H9 (cell line): ENCODE measurements at regions not wholly inside any gene's neighbourhood (a gene's known extent, or its start where the extent isn't known, plus 50 kb on each side); places are given as distances from the start of the nearest gene placed in this dataset.

Source experiments
- DNase-seq: peaks from one replicate; pipeline ENCODE4 v3.0.0-alpha.2; 2017
- H2AFZ ChIP-seq: one replicate; pipeline ENCODE4 v1.6.1; 2013; ENCODE audit warnings: mild to moderate bottlenecking, low read length, control low read depth, moderate library complexity
- H2AK5ac ChIP-seq: 2 replicates; pipeline ENCODE4 v1.6.1; 2013; ENCODE audit warnings: low read length, control low read depth, mixed read lengths; ENCODE audit not compliant: insufficient read length
- H2BK120ac ChIP-seq: one replicate; pipeline ENCODE4 v1.6.1; 2013; ENCODE audit warnings: low read depth, mild to moderate bottlenecking, low read length, control low read depth, inconsistent platforms; ENCODE audit not compliant: poor library complexity, severe bottlenecking
- H2BK12ac ChIP-seq: 2 replicates; pipeline ENCODE4 v1.6.1; 2013; ENCODE audit warnings: low read length, control low read depth, mixed read lengths, low read depth; ENCODE audit not compliant: insufficient read length
- H2BK15ac ChIP-seq: 2 replicates; pipeline ENCODE4 v1.6.1; 2013; ENCODE audit warnings: low read depth, low read length, control low read depth
- H2BK20ac ChIP-seq: one replicate; pipeline ENCODE4 v1.6.1; 2013; ENCODE audit warnings: low read depth, mild to moderate bottlenecking, low read length, control low read depth, inconsistent platforms; ENCODE audit not compliant: poor library complexity, severe bottlenecking
- H2BK5ac ChIP-seq: 2 replicates; pipeline ENCODE4 v1.6.1; 2013; ENCODE audit warnings: low read length, control low read depth, mixed read lengths; ENCODE audit not compliant: insufficient read length
- H3K14ac ChIP-seq: 2 replicates; pipeline ENCODE4 v1.6.1; 2013; ENCODE audit warnings: low read length, control low read depth; ENCODE audit not compliant: insufficient read depth
- H3K18ac ChIP-seq: 2 replicates; pipeline ENCODE4 v1.6.1; 2013; ENCODE audit warnings: low read depth, mild to moderate bottlenecking, mixed read lengths, low read length, control low read depth; ENCODE audit not compliant: insufficient read length
- H3K23ac ChIP-seq: 2 replicates; pipeline ENCODE4 v1.6.1; 2013; ENCODE audit warnings: low read length, control low read depth, mixed read lengths, low read depth; ENCODE audit not compliant: insufficient read length
- H3K23me2 ChIP-seq: 2 replicates; pipeline ENCODE4 v1.6.1; 2013; ENCODE audit warnings: low read depth, mild to moderate bottlenecking, mixed read lengths, low read length, control low read depth; ENCODE audit not compliant: insufficient read length, poor library complexity, severe bottlenecking
- H3K27ac ChIP-seq: 2 replicates; pipeline ENCODE4 v1.5.1; 2013; ENCODE audit warnings: low read length, control low read depth, mixed read lengths, low read depth; ENCODE audit not compliant: insufficient read length
- H3K27me3 ChIP-seq: 2 replicates; pipeline ENCODE4 v1.6.1; 2013; ENCODE audit warnings: low read length, control low read depth, inconsistent platforms; ENCODE audit not compliant: insufficient read depth
- H3K4ac ChIP-seq: 2 replicates; pipeline ENCODE4 v1.6.1; 2013; ENCODE audit warnings: low read depth, mild to moderate bottlenecking, control low read depth, inconsistent platforms, low read length, moderate library complexity
- H3K4me1 ChIP-seq: 2 replicates; pipeline ENCODE4 v1.6.1; 2013; ENCODE audit warnings: low read length, control low read depth, inconsistent platforms; ENCODE audit not compliant: insufficient read depth
- H3K4me2 ChIP-seq: 2 replicates; pipeline ENCODE4 v1.6.1; 2013; ENCODE audit warnings: low read length, control low read depth, mixed read lengths; ENCODE audit not compliant: insufficient read length, insufficient read depth
- H3K56ac ChIP-seq: 2 replicates; pipeline ENCODE4 v1.6.1; 2013; ENCODE audit warnings: low read depth, mild to moderate bottlenecking, mixed read lengths, low read length, control low read depth; ENCODE audit not compliant: insufficient read length
- H3K79me1 ChIP-seq: 2 replicates; pipeline ENCODE4 v1.6.1; 2013; ENCODE audit warnings: low read depth, mild to moderate bottlenecking, moderate library complexity, low read length, control low read depth, inconsistent platforms; ENCODE audit not compliant: insufficient read depth, poor library complexity, severe bottlenecking
- H3K79me2 ChIP-seq: 2 replicates; pipeline ENCODE4 v1.6.1; 2013; ENCODE audit warnings: low read length, control low read depth, inconsistent platforms; ENCODE audit not compliant: insufficient read depth
- H3K9ac ChIP-seq: 2 replicates; pipeline ENCODE4 v1.6.1; 2013; ENCODE audit warnings: low read length, control low read depth, mixed read lengths; ENCODE audit not compliant: insufficient read length; ENCODE audit errors: extremely low read depth
- H3K9me3 ChIP-seq: one replicate; pipeline ENCODE4 v1.6.1; 2013; ENCODE audit warnings: low read depth, low read length, inconsistent platforms; ENCODE audit not compliant: control insufficient read depth
- H3T11ph ChIP-seq: one replicate; pipeline ENCODE4 v1.6.1; 2013; ENCODE audit warnings: mild to moderate bottlenecking, low read length, control low read depth, inconsistent platforms
- H4K20me1 ChIP-seq: one replicate; pipeline ENCODE4 v1.6.1; 2013; ENCODE audit not compliant: control insufficient read depth, insufficient read length, insufficient read depth
- H4K5ac ChIP-seq: 2 replicates; pipeline ENCODE4 v1.6.1; 2013; ENCODE audit warnings: low read depth, mild to moderate bottlenecking, mixed read lengths, low read length, control low read depth; ENCODE audit not compliant: insufficient read length
- H4K8ac ChIP-seq: replicated peaks from 2 replicates; pipeline ENCODE4 v1.6.1; 2013; ENCODE audit warnings: low read length, control low read depth, mixed read lengths, low read depth; ENCODE audit not compliant: insufficient read length
- H4K91ac ChIP-seq: 2 replicates; pipeline ENCODE4 v1.6.1; 2013; ENCODE audit warnings: low read depth, mild to moderate bottlenecking, moderate library complexity, mixed read lengths, low read length, control low read depth; ENCODE audit not compliant: insufficient read length
- H3K27ac Mint-ChIP-seq, 3 experiments: 2 replicates in 2 of 3; 3 replicates in 1 of 3; pipeline ENCODE4 v1.8.0; 2020 to 2021; ENCODE audit warnings: mixed read lengths in 3 of 3, mild to moderate bottlenecking in 1 of 3, moderate library complexity in 1 of 3
- H3K27me3 Mint-ChIP-seq: 2 replicates; pipeline ENCODE4 v1.8.0; 2021; ENCODE audit warnings: low read depth, mild to moderate bottlenecking, moderate library complexity, mixed read lengths
- H3K36me3 Mint-ChIP-seq, 3 experiments: 2 replicates in 2 of 3; 3 replicates in 1 of 3; pipeline ENCODE4 v1.8.0; 2020 to 2021; ENCODE audit warnings: low read depth in 3 of 3, mixed read lengths in 3 of 3; ENCODE audit not compliant: insufficient read depth in 1 of 3
- H3K4me1 Mint-ChIP-seq, 2 experiments: 2 replicates each; pipeline ENCODE4 v1.8.0; 2020; ENCODE audit warnings: mixed read lengths in 2 of 2
- H3K4me3 Mint-ChIP-seq, 2 experiments: 2 replicates in 1 of 2; 3 replicates in 1 of 2; pipeline ENCODE4 v1.8.0; 2020 to 2021; ENCODE audit warnings: mild to moderate bottlenecking in 2 of 2, mixed read lengths in 2 of 2, moderate library complexity in 1 of 2
- H3K9me3 Mint-ChIP-seq, 2 experiments: 2 replicates in 1 of 2; 3 replicates in 1 of 2; pipeline ENCODE4 v1.8.0; 2020; ENCODE audit warnings: mild to moderate bottlenecking in 2 of 2, mixed read lengths in 2 of 2, moderate library complexity in 1 of 2
- whole genome bisulfite sequencing: extraction: QIAGEN DNeasy Blood & Tissue Kit; methylation state at CpG from one replicate; pipeline ENCODE4 v1.1.7; 2013; ENCODE audit warnings: missing lambda C conversion rate, low lambda C conversion rate, mixed read lengths; ENCODE audit not compliant: insufficient read length; ENCODE audit errors: extremely low coverage; 5-methylcytosine and 5-hydroxymethylcytosine counted together
- TF ChIP-seq, protein P1 (sequence below): fragments of 200-600 bp; sonication (generic); conservative IDR thresholded peaks from 3 replicates; pipeline ENCODE4 v1.8.0; 2021; ENCODE audit warnings: antibody characterized with exemption, mild to moderate bottlenecking

- Histone ChIP-seq H3T11ph (no peak overlapping the region), H3K23ac (no peak overlapping the region), H2AFZ (no peak overlapping the region), H2BK15ac (no peak overlapping the region), H2BK12ac (no peak overlapping the region), H3K79me2 (no peaks in the 10 kb centered on the region), H3K4me2 (no peak overlapping the region), H2AK5ac (no peak overlapping the region), H2BK120ac (no peak overlapping the region), H3K14ac (no peak overlapping the region), H2BK5ac (no peak overlapping the region), H4K20me1 (no peaks in the 10 kb centered on the region), H3K9ac (no peak overlapping the region), H4K5ac (no peak overlapping the region), H2BK20ac (no peak overlapping the region), H3K79me1 (no peaks in the 10 kb centered on the region), H4K91ac (no peak overlapping the region), H4K8ac (no peak overlapping the region), H3K4me1 (no peaks in the 10 kb centered on the region), H3K23me2 (no peaks in the 10 kb centered on the region), H3K27ac (no peak overlapping the region), H3K27me3 (no peaks in the 10 kb centered on the region), H3K4ac (no peak overlapping the region), H3K56ac (no peak overlapping the region), H3K18ac (no peak overlapping the region), H3K9me3 (no peaks in the 10 kb centered on the region)
- H3K27ac Mint-ChIP-seq: no peak overlapping the region
- no peak overlapping the region for H3K4me3 Mint-ChIP-seq
- peaks cover 0 to 2% (median under 1%) of the 10 kb centered on the region in 3 experiments; a peak in 3 of 7 replicates for H3K36me3 Mint-ChIP-seq
- TF ChIP-seq, protein P1, sequence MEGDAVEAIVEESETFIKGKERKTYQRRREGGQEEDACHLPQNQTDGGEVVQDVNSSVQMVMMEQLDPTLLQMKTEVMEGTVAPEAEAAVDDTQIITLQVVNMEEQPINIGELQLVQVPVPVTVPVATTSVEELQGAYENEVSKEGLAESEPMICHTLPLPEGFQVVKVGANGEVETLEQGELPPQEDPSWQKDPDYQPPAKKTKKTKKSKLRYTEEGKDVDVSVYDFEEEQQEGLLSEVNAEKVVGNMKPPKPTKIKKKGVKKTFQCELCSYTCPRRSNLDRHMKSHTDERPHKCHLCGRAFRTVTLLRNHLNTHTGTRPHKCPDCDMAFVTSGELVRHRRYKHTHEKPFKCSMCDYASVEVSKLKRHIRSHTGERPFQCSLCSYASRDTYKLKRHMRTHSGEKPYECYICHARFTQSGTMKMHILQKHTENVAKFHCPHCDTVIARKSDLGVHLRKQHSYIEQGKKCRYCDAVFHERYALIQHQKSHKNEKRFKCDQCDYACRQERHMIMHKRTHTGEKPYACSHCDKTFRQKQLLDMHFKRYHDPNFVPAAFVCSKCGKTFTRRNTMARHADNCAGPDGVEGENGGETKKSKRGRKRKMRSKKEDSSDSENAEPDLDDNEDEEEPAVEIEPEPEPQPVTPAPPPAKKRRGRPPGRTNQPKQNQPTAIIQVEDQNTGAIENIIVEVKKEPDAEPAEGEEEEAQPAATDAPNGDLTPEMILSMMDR: no peak
- peaks cover 0 to under 1% of the 10 kb centered on the region in 2 experiments; a peak in 2 of 5 replicates for H3K9me3 Mint-ChIP-seq
- WGBS: no CpG with 5 or more reads among the region's 1 CpG
- H3K4me1 Mint-ChIP-seq: peaks cover 4 to 5% of the 10 kb centered on the region in 2 experiments
- no peaks in the 10 kb centered on the region for H3K27me3 Mint-ChIP-seq
- no peak for DNase-seq
These were observed 216.5 kb downstream of the SLC38A4 start for GRCh38 chr12:46609273-46609623.
